Hematopoietic multipotent progenitor cell treated with erythropoietin and hydrocortisone succinate and interleukin-3 and kit ligand, for 17 days (in vitro differentiated cells): ENCODE measurements at regions not wholly inside any gene's neighbourhood (a gene's known extent, or its start where the extent isn't known, plus 50 kb on each side); places are given as distances from the start of the nearest gene placed in this dataset.

Experiments
- DNase-seq: peaks from one replicate; pipeline ENCODE4 v3.0.0-alpha.2; 2015; ENCODE audit warnings: low spot score

GRCh38 chrY:11293392-11293791, 1407.6 kb upstream of the USP9Y start:
- DNase-seq, result no peak

GRCh38 chrY:11334151-11334550, 1366.9 kb upstream of the USP9Y start:
- DNase-seq, result peak; percentile 6
